Neural cell (in vitro differentiated cells): ENCODE measurements at regions not wholly inside any gene's neighbourhood (a gene's known extent, or its start where the extent isn't known, plus 50 kb on each side); places are given as distances from the start of the nearest gene placed in this dataset.

Experiments
- H2AFZ ChIP-seq: fragments of 200-600, 300-800 bp; sonication (generic), shearing (Covaris generic); 2 replicates; pipeline ENCODE4 v1.6.0; 2014; ENCODE audit warnings: low read depth, mild to moderate bottlenecking, antibody characterized with exemption, low read length, moderate library complexity
- H3F3A ChIP-seq: fragments of 200-600 bp; shearing (Covaris generic); 2 replicates; pipeline ENCODE4 v1.6.1; 2016; ENCODE audit warnings: mild to moderate bottlenecking, moderate library complexity, mixed read lengths, antibody characterized with exemption, low read length; ENCODE audit not compliant: insufficient read depth, poor library complexity, severe bottlenecking
- H3K27ac ChIP-seq: fragments of 200-600, 300-800 bp; sonication (generic), shearing (Covaris generic); 2 replicates; pipeline ENCODE4 v1.5.1; 2014; ENCODE audit warnings: mild to moderate bottlenecking, low read length, moderate library complexity
- H3K27me3 ChIP-seq: fragments of 300-800, 200-600 bp; sonication (generic), shearing (Covaris generic); 2 replicates; pipeline ENCODE4 v1.6.0; 2014; ENCODE audit warnings: mild to moderate bottlenecking, low read depth, low read length, moderate library complexity; ENCODE audit not compliant: insufficient read depth
- H3K36me3 ChIP-seq: fragments of 300-800, 200-600 bp; sonication (generic), shearing (Covaris generic); 2 replicates; pipeline ENCODE4 v1.5.1; 2014; ENCODE audit warnings: mild to moderate bottlenecking, antibody characterized with exemption, low read length, moderate library complexity; ENCODE audit not compliant: insufficient read depth
- H3K4me2 ChIP-seq: fragments of 300-800, 200-600 bp; sonication (generic), shearing (Covaris generic); 2 replicates; pipeline ENCODE4 v1.6.0; 2014; ENCODE audit warnings: mild to moderate bottlenecking, low read length
- H3K4me3 ChIP-seq: fragments of 300-800, 200-600 bp; sonication (generic), shearing (Covaris generic); 2 replicates; pipeline ENCODE4 v1.5.1; 2014; ENCODE audit warnings: mild to moderate bottlenecking, low read length, moderate library complexity
- H3K79me2 ChIP-seq: fragments of 200-600 bp; shearing (Covaris generic); replicated peaks from 2 replicates; pipeline ENCODE4 v1.6.0; 2014; ENCODE audit warnings: mild to moderate bottlenecking, low read length, moderate library complexity; ENCODE audit not compliant: insufficient read depth
- H3K9ac ChIP-seq: fragments of 300-800, 200-600 bp; sonication (generic), shearing (Covaris generic); 2 replicates; pipeline ENCODE4 v1.6.1; 2016; ENCODE audit warnings: mild to moderate bottlenecking, low read length, mixed read lengths
- H3K9me2 ChIP-seq: fragments of 200-600 bp; shearing (Covaris generic); 2 replicates; pipeline ENCODE4 v1.6.1; 2016; ENCODE audit warnings: mild to moderate bottlenecking, low read length, mixed read lengths; ENCODE audit not compliant: insufficient read depth
- H3K9me3 ChIP-seq: fragments of 200-600, 300-800 bp; sonication (generic), shearing (Covaris generic); 2 replicates; pipeline ENCODE4 v1.6.1; 2016; ENCODE audit warnings: mild to moderate bottlenecking, mixed run types, low read length, moderate library complexity, mixed read lengths
- H4K20me1 ChIP-seq: fragments of 200-600 bp; shearing (Covaris generic); 2 replicates; pipeline ENCODE4 v1.6.1; 2016; ENCODE audit warnings: mild to moderate bottlenecking, mixed run types; ENCODE audit not compliant: insufficient read depth
- EP300 ChIP-seq: fragments of 450-650 bp; conservative IDR thresholded peaks from 2 replicates; pipeline ENCODE4 v1.6.1; 2014; ENCODE audit warnings: antibody characterized with exemption, mild to moderate bottlenecking, moderate library complexity; ENCODE audit not compliant: poor library complexity, severe bottlenecking
- EZH2 ChIP-seq: fragments of 200-600, 300-800 bp; shearing (Covaris generic), sonication (generic); IDR thresholded peaks from 2 replicates; pipeline ENCODE4 v1.6.1; 2014; ENCODE audit warnings: antibody characterized with exemption, low read length, borderline replicate concordance, mild to moderate bottlenecking; ENCODE audit not compliant: insufficient read depth, poor library complexity, severe bottlenecking
- MXI1 ChIP-seq: fragments of 450-650 bp; conservative IDR thresholded peaks from 2 replicates; pipeline ENCODE4 v1.6.1; 2014; ENCODE audit warnings: antibody characterized with exemption, mild to moderate bottlenecking; ENCODE audit not compliant: poor library complexity, severe bottlenecking
- POLR2AphosphoS5 ChIP-seq: IDR thresholded peaks from 2 replicates; pipeline ENCODE4 v1.6.1; 2012
- RAD21 ChIP-seq: fragments of 450-650 bp; conservative IDR thresholded peaks from 2 replicates; pipeline ENCODE4 v1.6.1; 2014; ENCODE audit warnings: antibody characterized with exemption, mild to moderate bottlenecking, moderate library complexity
- SMC3 ChIP-seq: fragments of 450-650 bp; conservative IDR thresholded peaks from 2 replicates; pipeline ENCODE4 v1.6.1; 2014; ENCODE audit warnings: antibody characterized with exemption, mild to moderate bottlenecking, moderate library complexity; ENCODE audit not compliant: poor library complexity
- TAF1 ChIP-seq: IDR thresholded peaks from 2 replicates; pipeline ENCODE4 v1.6.1; 2012; ENCODE audit warnings: low read depth
- TF ChIP-seq, protein P1 (sequence below): IDR thresholded peaks from 2 replicates; pipeline ENCODE4 v1.6.1; 2012; ENCODE audit warnings: borderline replicate concordance
- TF ChIP-seq, protein P2 (sequence below): fragments of 450-650 bp; IDR thresholded peaks from 2 replicates; pipeline ENCODE4 v1.5.1; 2014; ENCODE audit warnings: antibody characterized with exemption, mild to moderate bottlenecking, moderate library complexity; ENCODE audit not compliant: poor library complexity, severe bottlenecking

- no peaks in the 10 kb centered on the region for H3K36me3 ChIP-seq
- no peaks in the 10 kb centered on the region for H4K20me1 ChIP-seq
- H2AFZ ChIP-seq, result no peak overlapping the region
- H3K9me2 ChIP-seq, result no peaks in the 10 kb centered on the region
- H3K27ac ChIP-seq, result no peak overlapping the region
- H3K9ac ChIP-seq, result no peak overlapping the region
- H3K9me3 ChIP-seq, result no peaks in the 10 kb centered on the region
- H3K4me2 ChIP-seq, result no peak overlapping the region
- TF ChIP-seq, protein P1, sequence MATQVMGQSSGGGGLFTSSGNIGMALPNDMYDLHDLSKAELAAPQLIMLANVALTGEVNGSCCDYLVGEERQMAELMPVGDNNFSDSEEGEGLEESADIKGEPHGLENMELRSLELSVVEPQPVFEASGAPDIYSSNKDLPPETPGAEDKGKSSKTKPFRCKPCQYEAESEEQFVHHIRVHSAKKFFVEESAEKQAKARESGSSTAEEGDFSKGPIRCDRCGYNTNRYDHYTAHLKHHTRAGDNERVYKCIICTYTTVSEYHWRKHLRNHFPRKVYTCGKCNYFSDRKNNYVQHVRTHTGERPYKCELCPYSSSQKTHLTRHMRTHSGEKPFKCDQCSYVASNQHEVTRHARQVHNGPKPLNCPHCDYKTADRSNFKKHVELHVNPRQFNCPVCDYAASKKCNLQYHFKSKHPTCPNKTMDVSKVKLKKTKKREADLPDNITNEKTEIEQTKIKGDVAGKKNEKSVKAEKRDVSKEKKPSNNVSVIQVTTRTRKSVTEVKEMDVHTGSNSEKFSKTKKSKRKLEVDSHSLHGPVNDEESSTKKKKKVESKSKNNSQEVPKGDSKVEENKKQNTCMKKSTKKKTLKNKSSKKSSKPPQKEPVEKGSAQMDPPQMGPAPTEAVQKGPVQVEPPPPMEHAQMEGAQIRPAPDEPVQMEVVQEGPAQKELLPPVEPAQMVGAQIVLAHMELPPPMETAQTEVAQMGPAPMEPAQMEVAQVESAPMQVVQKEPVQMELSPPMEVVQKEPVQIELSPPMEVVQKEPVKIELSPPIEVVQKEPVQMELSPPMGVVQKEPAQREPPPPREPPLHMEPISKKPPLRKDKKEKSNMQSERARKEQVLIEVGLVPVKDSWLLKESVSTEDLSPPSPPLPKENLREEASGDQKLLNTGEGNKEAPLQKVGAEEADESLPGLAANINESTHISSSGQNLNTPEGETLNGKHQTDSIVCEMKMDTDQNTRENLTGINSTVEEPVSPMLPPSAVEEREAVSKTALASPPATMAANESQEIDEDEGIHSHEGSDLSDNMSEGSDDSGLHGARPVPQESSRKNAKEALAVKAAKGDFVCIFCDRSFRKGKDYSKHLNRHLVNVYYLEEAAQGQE, result no peak
- no peaks in the 10 kb centered on the region for H3K27me3 ChIP-seq
- no peaks in the 10 kb centered on the region for H3K79me2 ChIP-seq
- H3K4me3 ChIP-seq, result no peak overlapping the region
- H3F3A ChIP-seq, result no peaks in the 10 kb centered on the region
Measured at GRCh38 chr5:153342487-153342886, 148.0 kb upstream of the GRIA1 start.

GRCh38 chr5:153347611-153348010, 142.9 kb upstream of the GRIA1 start:
- Histone ChIP-seq H3K4me3 (no peak overlapping the region), H3K27ac (no peak overlapping the region), H3F3A (no peaks in the 10 kb centered on the region), H3K9me2 (no peaks in the 10 kb centered on the region), H4K20me1 (no peaks in the 10 kb centered on the region), H3K79me2 (no peaks in the 10 kb centered on the region), H2AFZ (no peak overlapping the region), H3K36me3 (no peaks in the 10 kb centered on the region), H3K9me3 (no peaks in the 10 kb centered on the region), H3K4me2 (no peak overlapping the region), H3K27me3 (no peaks in the 10 kb centered on the region), H3K9ac (no peak overlapping the region)
- no peak for TF ChIP-seq MXI1
- no peak for TF ChIP-seq EP300
- TF ChIP-seq, protein P1, result no peak
- no peak for TF ChIP-seq RAD21
- TF ChIP-seq POLR2AphosphoS5, result no peak
- no peak for TF ChIP-seq TAF1
- no peak for TF ChIP-seq SMC3
- no peak for TF ChIP-seq EZH2
- TF ChIP-seq, protein P2, sequence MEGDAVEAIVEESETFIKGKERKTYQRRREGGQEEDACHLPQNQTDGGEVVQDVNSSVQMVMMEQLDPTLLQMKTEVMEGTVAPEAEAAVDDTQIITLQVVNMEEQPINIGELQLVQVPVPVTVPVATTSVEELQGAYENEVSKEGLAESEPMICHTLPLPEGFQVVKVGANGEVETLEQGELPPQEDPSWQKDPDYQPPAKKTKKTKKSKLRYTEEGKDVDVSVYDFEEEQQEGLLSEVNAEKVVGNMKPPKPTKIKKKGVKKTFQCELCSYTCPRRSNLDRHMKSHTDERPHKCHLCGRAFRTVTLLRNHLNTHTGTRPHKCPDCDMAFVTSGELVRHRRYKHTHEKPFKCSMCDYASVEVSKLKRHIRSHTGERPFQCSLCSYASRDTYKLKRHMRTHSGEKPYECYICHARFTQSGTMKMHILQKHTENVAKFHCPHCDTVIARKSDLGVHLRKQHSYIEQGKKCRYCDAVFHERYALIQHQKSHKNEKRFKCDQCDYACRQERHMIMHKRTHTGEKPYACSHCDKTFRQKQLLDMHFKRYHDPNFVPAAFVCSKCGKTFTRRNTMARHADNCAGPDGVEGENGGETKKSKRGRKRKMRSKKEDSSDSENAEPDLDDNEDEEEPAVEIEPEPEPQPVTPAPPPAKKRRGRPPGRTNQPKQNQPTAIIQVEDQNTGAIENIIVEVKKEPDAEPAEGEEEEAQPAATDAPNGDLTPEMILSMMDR, result no peak
